ENCODE measurements at regions not wholly inside any gene's neighbourhood (a gene's known extent, or its start where the extent isn't known, plus 50 kb on each side); places are given as distances from the start of the nearest gene placed in this dataset.

GRCh38 chr5:167478188-167478587 is 813.3 kb upstream of the WWC1 start:
- WGBS (ENCODE audit: insufficient coverage), result no CpG with 5 or more reads among the region's 2 CpGs
- Histone ChIP-seq H3K9me3 (ENCODE audit: control extremely low read depth in 1 of 3, control insufficient read depth in 2 of 3, insufficient read depth in 1 of 3, low read length in 2 of 3) (peaks cover 0 to 3% (median 0%) of the 10 kb centered on the region in 3 donors), H3K79me2 (ENCODE audit: control insufficient read depth, insufficient read depth, low read length) (no peaks in the 10 kb centered on the region), H2AFZ (ENCODE audit: insufficient read depth, low read depth, low read length, poor library complexity, severe bottlenecking) (no peak overlapping the region), H3K4me3 (ENCODE audit: control extremely low read depth in 1 of 5, extremely low read depth in 1 of 5, insufficient read depth in 1 of 5, low read depth in 2 of 5, low read length in 4 of 5) (no peak overlapping the region), H3K27me3 (replicated peaks in 1 of 4; ENCODE audit: control extremely low read depth in 1 of 4, control insufficient read depth in 3 of 4, insufficient read depth in 4 of 4, low read length in 3 of 4) (no peaks in the 10 kb centered on the region), H3K9ac (ENCODE audit: low read length) (no peak overlapping the region), H3K27ac (ENCODE audit: low read length in 2 of 2) (no peak overlapping the region), H3K4me1 (ENCODE audit: control insufficient read depth in 2 of 2, insufficient read depth in 2 of 2, low read length in 2 of 2) (no peaks in the 10 kb centered on the region), H4K20me1 (ENCODE audit: control insufficient read depth, insufficient read depth, low read length, poor library complexity, severe bottlenecking) (no peaks in the 10 kb centered on the region), H3K36me3 (replicated peaks in 1 of 2; ENCODE audit: control extremely low read depth in 1 of 2, control insufficient read depth in 1 of 2, extremely low read depth in 1 of 2, insufficient read depth in 2 of 2, low read length in 1 of 2) (no peaks in the 10 kb centered on the region), H3K4me2 (replicated peaks; ENCODE audit: low read depth, low read length, poor library complexity, severe bottlenecking) (no peak overlapping the region)
- TF ChIP-seq EZH2 (IDR thresholded peaks at IDR 0.05; ENCODE audit: borderline replicate concordance, insufficient read depth, low read depth, low read length, poor library complexity, severe bottlenecking) (no peak), CTCF (IDR thresholded peaks at IDR 0.05) (no peak)
- Mint-ChIP-seq H3K4me1 (no peaks in the 10 kb centered on the region), H3K4me3 (no peak overlapping the region), H3K27ac (no peak overlapping the region), H3K27me3 (no peaks in the 10 kb centered on the region), H3K9me3 (ENCODE audit: insufficient read depth) (no peaks in the 10 kb centered on the region)
- ATAC-seq (ENCODE audit: low read depth) (no peak), DNase-seq (no peak)
- POLR2A ChIA-PET, result no interaction called here
- intact Hi-C loops (cut with micrococcal nuclease), result no loop called here
- CTCF ChIA-PET, result no interaction called here

GRCh38 chr5:167479779-167480178 is 811.7 kb upstream of the WWC1 start:
- Mint-ChIP-seq H3K9me3 (ENCODE audit: insufficient read depth) (peaks cover 2% of the 10 kb centered on the region), H3K4me1 (no peaks in the 10 kb centered on the region), H3K27ac (no peak overlapping the region), H3K4me3 (no peak overlapping the region), H3K27me3 (no peaks in the 10 kb centered on the region)
- 90% methylated on average over 3 of the region's 4 CpGs for WGBS (ENCODE audit: insufficient coverage)
- H3K4me3 ChIP-seq (ENCODE audit: control extremely low read depth in 1 of 5, extremely low read depth in 1 of 5, insufficient read depth in 1 of 5, low read depth in 2 of 5, low read length in 4 of 5), result no peak overlapping the region
- H3K36me3 ChIP-seq (replicated peaks in 1 of 2; ENCODE audit: control extremely low read depth in 1 of 2, control insufficient read depth in 1 of 2, extremely low read depth in 1 of 2, insufficient read depth in 2 of 2, low read length in 1 of 2), result no peaks in the 10 kb centered on the region
- DNase-seq (no peak), ATAC-seq (ENCODE audit: low read depth) (no peak)
- no peaks in the 10 kb centered on the region for H3K4me1 ChIP-seq (ENCODE audit: control insufficient read depth in 2 of 2, insufficient read depth in 2 of 2, low read length in 2 of 2)
- no peak overlapping the region for H3K9ac ChIP-seq (ENCODE audit: low read length)
- intact Hi-C loops (cut with micrococcal nuclease), result no loop called here
- H3K27ac ChIP-seq (ENCODE audit: low read length in 2 of 2), result no peak overlapping the region
- ChIA-PET POLR2A (no interaction called here), CTCF (no interaction called here)
- H3K27me3 ChIP-seq (replicated peaks in 1 of 4; ENCODE audit: control extremely low read depth in 1 of 4, control insufficient read depth in 3 of 4, insufficient read depth in 4 of 4, low read length in 3 of 4), result no peaks in the 10 kb centered on the region
- no peaks in the 10 kb centered on the region for H4K20me1 ChIP-seq (ENCODE audit: control insufficient read depth, insufficient read depth, low read length, poor library complexity, severe bottlenecking)
- H3K4me2 ChIP-seq (replicated peaks; ENCODE audit: low read depth, low read length, poor library complexity, severe bottlenecking), result no peak overlapping the region
- no peak overlapping the region for H2AFZ ChIP-seq (ENCODE audit: insufficient read depth, low read depth, low read length, poor library complexity, severe bottlenecking)
- no peak for TF ChIP-seq CTCF (IDR thresholded peaks at IDR 0.05)
- TF ChIP-seq EZH2 (IDR thresholded peaks at IDR 0.05; ENCODE audit: borderline replicate concordance, insufficient read depth, low read depth, low read length, poor library complexity, severe bottlenecking), result no peak
- no peaks in the 10 kb centered on the region for H3K9me3 ChIP-seq (ENCODE audit: control extremely low read depth in 1 of 3, control insufficient read depth in 2 of 3, insufficient read depth in 1 of 3, low read length in 2 of 3)
- H3K79me2 ChIP-seq (ENCODE audit: control insufficient read depth, insufficient read depth, low read length), result no peaks in the 10 kb centered on the region
